ENCODE measurements at regions not wholly inside any gene's neighbourhood (a gene's known extent, or its start where the extent isn't known, plus 50 kb on each side); places are given as distances from the start of the nearest gene placed in this dataset.

- Histone ChIP-seq H3K4me1 (ENCODE audit: insufficient read depth, low read length) (no peaks in the 10 kb centered on the region), H4K5ac (ENCODE audit: insufficient read length, low read depth, low read length) (no peak overlapping the region), H4K8ac (replicated peaks; ENCODE audit: insufficient read length, low read depth, low read length) (no peak overlapping the region), H3K4me2 (ENCODE audit: insufficient read depth, insufficient read length, low read length) (no peak overlapping the region), H2BK12ac (ENCODE audit: insufficient read length, low read depth, low read length) (no peak overlapping the region), H2BK5ac (ENCODE audit: insufficient read length, low read length) (no peak overlapping the region), H3K27me3 (ENCODE audit: insufficient read depth, low read length) (no peaks in the 10 kb centered on the region), H2BK120ac (ENCODE audit: low read depth, low read length, poor library complexity, severe bottlenecking) (no peak overlapping the region), H3K14ac (ENCODE audit: insufficient read depth, low read length) (no peak overlapping the region), H3K23me2 (ENCODE audit: insufficient read length, low read depth, low read length, poor library complexity, severe bottlenecking) (no peaks in the 10 kb centered on the region), H3K56ac (ENCODE audit: insufficient read length, low read depth, low read length) (no peak overlapping the region), H3K79me2 (ENCODE audit: insufficient read depth, low read length) (no peaks in the 10 kb centered on the region), H2AK5ac (ENCODE audit: insufficient read length, low read length) (no peak overlapping the region), H3K27ac (ENCODE audit: insufficient read length, low read depth, low read length) (no peak overlapping the region), H3K9ac (ENCODE audit: extremely low read depth, insufficient read length, low read length) (no peak overlapping the region), H3K9me3 (ENCODE audit: control insufficient read depth, low read depth, low read length) (no peaks in the 10 kb centered on the region), H3K23ac (ENCODE audit: insufficient read length, low read depth, low read length) (no peak overlapping the region), H2BK20ac (ENCODE audit: low read depth, low read length, poor library complexity, severe bottlenecking) (no peak overlapping the region), H3T11ph (ENCODE audit: low read length) (no peak overlapping the region), H2AFZ (ENCODE audit: low read length) (no peak overlapping the region), H4K20me1 (ENCODE audit: control insufficient read depth, insufficient read depth, insufficient read length) (no peaks in the 10 kb centered on the region), H3K79me1 (ENCODE audit: insufficient read depth, low read depth, low read length, poor library complexity, severe bottlenecking) (no peaks in the 10 kb centered on the region), H3K18ac (ENCODE audit: insufficient read length, low read depth, low read length) (no peak overlapping the region), H2BK15ac (ENCODE audit: low read depth, low read length) (no peak overlapping the region), H3K4ac (ENCODE audit: low read depth, low read length) (no peak overlapping the region), H4K91ac (ENCODE audit: insufficient read length, low read depth, low read length) (no peak overlapping the region)
- no peaks in the 10 kb centered on the region; the same call in none of the 2 replicates for H3K27me3 Mint-ChIP-seq (ENCODE audit: low read depth)
- WGBS (ENCODE audit: extremely low coverage, insufficient read length, low lambda C conversion rate) = no CpG with 5 or more reads among the region's 3 CpGs
- H3K4me3 Mint-ChIP-seq = no peak overlapping the region
- H3K27ac Mint-ChIP-seq = no peak overlapping the region
- no peak for DNase-seq
- peaks cover 14 to 22% of the 10 kb centered on the region in 2 experiments for H3K9me3 Mint-ChIP-seq
- H3K36me3 Mint-ChIP-seq (ENCODE audit: insufficient read depth in 1 of 3, low read depth in 3 of 3) = peaks cover 3 to 15% (median 7%) of the 10 kb centered on the region in 3 experiments; a peak in 4 of 7 replicates
- no peaks in the 10 kb centered on the region for H3K4me1 Mint-ChIP-seq
- no peak for TF ChIP-seq CTCF (conservative IDR thresholded peaks at IDR 0.05)
These were observed 64.1 kb upstream of the OXGR1 start for GRCh38 chr13:97058391-97058790.

Measured in H9 (cell line).